ENCODE measurements at regions not wholly inside any gene's neighbourhood (a gene's known extent, or its start where the extent isn't known, plus 50 kb on each side); places are given as distances from the start of the nearest gene placed in this dataset.
"Not testable (repeated sequence)": the region's sequence is repeated elsewhere in the genome, so short reads cannot be mapped to it uniquely, and the experiment has no call there.

DNA sequence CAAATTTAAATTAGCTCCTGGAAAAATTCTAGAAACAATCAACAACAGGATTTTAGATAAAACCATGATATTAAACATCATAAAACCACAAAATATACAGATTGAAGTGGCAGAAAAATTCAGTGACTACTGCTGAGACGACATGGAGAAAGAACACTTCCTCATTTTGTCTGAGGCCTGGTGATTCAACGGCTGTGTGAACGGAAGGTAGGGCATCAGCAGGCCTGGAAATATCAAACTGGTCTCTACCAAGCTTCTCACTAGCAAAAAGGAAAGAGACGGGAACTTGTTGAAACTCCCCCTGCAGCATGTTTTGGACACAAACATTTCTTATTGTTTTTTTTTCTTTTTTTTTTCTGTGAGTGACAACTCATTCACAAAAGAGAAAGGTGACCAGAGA, 58.0 kb upstream of the AHI1 start:
- Histone ChIP-seq H3K9ac (ENCODE audit: low read depth, low read length) (no peak overlapping the region), H3K9me3 (ENCODE audit: control insufficient read depth, insufficient read depth, low read length) (no peaks in the 10 kb centered on the region), H3K27ac (ENCODE audit: low read depth, low read length) (no peak overlapping the region), H3K4me3 (ENCODE audit: low read depth, low read length) (no peak overlapping the region), H3K27me3 (ENCODE audit: control insufficient read depth, insufficient read depth, low read length) (no peaks in the 10 kb centered on the region), H3K36me3 (ENCODE audit: control insufficient read depth, insufficient read depth, low read length) (no peaks in the 10 kb centered on the region), H3K4me1 (ENCODE audit: control insufficient read depth, insufficient read depth, low read length) (no peaks in the 10 kb centered on the region)

DNA sequence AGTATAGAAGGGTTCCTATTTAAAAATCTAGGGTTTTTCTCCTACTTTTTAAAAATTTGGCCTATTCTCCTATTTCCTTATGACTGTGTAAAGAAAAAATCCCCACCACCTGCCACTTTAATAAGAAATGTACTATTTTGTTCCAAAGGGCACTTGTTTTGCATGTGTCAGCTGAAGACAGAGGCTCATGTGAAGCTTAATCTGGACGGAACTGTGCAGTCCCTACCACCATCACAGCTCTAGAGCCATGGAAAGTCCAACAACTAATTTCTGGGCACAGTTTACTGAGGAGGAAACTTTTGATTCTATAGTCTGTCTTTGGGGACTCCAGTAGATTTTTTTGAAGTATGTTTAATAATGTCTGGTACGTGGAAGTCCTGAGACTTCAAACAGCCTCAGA, 60.0 kb upstream of the AHI1 start:
- Histone ChIP-seq H3K9me3 (ENCODE audit: control insufficient read depth, insufficient read depth, low read length) (no peaks in the 10 kb centered on the region), H3K36me3 (ENCODE audit: control insufficient read depth, insufficient read depth, low read length) (no peaks in the 10 kb centered on the region), H3K27ac (ENCODE audit: low read depth, low read length) (no peak overlapping the region), H3K4me1 (ENCODE audit: control insufficient read depth, insufficient read depth, low read length) (no peaks in the 10 kb centered on the region), H3K27me3 (ENCODE audit: control insufficient read depth, insufficient read depth, low read length) (no peaks in the 10 kb centered on the region), H3K9ac (ENCODE audit: low read depth, low read length) (no peak overlapping the region), H3K4me3 (ENCODE audit: low read depth, low read length) (no peak overlapping the region)

DNA sequence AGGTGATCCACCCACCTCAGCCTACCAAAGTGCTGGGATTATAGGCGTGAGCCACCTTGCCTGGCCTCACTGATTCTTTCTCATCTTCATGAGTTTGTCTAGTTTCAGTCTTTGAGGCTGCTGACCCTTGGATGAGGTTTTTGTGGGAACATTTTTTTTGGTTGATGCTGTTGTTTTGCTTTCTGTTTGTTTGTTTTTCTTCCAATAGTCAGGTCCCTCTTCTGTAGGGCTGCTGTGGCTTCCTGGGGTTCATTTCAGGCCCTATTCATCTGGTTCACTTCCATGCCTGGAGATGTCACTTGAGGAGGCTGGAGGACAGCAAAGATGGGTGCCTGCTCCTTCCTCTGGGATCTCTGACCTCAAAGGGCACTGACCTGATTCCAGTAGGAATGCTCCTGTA, 68.1 kb upstream of the AHI1 start:
- H3K9me3 ChIP-seq (ENCODE audit: control insufficient read depth, insufficient read depth, low read length); H3K9ac ChIP-seq (ENCODE audit: low read depth, low read length); H3K4me1 ChIP-seq (ENCODE audit: control insufficient read depth, insufficient read depth, low read length); H3K27ac ChIP-seq (ENCODE audit: low read depth, low read length); H3K27me3 ChIP-seq (ENCODE audit: control insufficient read depth, insufficient read depth, low read length); H3K36me3 ChIP-seq (ENCODE audit: control insufficient read depth, insufficient read depth, low read length); H3K4me3 ChIP-seq (ENCODE audit: low read depth, low read length): not testable (repeated sequence)

DNA sequence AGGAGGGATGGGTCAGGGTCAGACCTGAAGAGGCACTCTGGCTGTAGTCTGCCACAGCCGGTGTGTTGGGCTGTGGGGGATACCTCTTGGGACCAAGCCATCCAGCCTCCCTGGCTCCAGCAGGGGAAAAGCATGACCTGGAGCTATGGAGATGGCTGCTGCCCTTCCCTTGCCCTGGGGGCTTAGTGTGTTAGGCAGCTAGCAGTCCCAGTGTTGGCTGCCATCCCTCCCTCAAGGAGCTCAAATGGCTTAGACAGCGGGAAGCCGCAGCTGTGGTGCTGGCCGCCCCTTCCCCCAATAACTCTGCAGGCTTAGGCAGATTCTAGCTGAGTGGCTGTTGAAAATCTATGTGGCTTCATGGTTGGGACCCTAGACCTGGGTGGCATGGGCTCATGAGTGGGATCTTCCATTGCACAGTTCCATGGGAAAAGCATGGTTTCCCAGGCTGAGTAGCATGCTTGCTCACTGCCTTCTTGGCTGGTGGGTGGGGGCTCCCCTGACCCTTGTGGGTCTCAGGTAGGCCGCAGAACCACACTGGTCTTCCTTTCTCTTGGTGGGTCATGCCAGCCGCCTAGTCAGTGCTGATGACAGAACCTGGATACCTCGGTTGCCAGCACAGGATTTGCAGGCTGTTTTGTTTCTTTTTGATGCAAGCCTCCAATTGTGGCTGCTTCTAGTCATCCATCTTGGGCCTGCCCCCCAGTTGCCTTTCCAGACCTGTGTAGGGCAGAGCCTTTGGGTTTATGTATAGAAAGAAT, 69.0 kb upstream of the AHI1 start:
- H3K4me3 ChIP-seq (ENCODE audit: low read depth, low read length): no peak overlapping the region
- H3K27me3 ChIP-seq (ENCODE audit: control insufficient read depth, insufficient read depth, low read length): no peaks in the 10 kb centered on the region
- H3K27ac ChIP-seq (ENCODE audit: low read depth, low read length): no peak overlapping the region
- no peak overlapping the region for H3K9ac ChIP-seq (ENCODE audit: low read depth, low read length)
- no peaks in the 10 kb centered on the region for H3K9me3 ChIP-seq (ENCODE audit: control insufficient read depth, insufficient read depth, low read length)
- no peaks in the 10 kb centered on the region for H3K4me1 ChIP-seq (ENCODE audit: control insufficient read depth, insufficient read depth, low read length)
- no peaks in the 10 kb centered on the region for H3K36me3 ChIP-seq (ENCODE audit: control insufficient read depth, insufficient read depth, low read length)

DNA sequence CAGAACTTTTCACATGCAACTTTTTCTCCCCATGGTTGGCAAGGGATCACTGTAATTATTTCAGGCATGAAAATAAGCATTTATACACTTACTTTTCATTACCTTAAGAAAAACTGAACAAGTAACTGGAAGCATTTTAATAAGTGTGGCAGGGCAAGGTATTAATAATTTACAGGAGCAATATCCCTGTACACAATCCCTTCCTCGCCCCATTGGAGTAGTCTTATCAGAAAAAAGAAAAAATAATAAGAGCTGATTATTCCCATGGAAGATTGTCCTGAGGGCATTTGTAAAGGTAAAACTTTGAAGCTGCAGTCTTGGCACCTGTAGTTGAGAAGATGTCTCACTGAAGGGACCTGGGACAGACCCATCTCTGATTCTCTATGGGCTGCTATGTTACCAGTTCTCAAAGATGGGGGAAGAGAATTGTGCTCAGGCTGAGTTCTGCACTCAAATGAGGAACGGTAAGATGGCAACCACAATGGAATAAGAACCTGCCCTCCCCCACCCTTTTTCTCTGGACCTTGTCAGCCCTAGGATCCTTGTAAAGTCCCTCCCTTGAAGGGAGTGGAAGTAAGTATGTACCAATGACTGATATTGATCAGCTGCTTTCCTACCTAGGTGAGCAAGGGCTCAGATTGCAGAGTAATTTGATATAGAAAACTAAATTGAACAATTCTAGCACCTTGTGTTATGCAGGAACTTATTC, 70.0 kb upstream of the AHI1 start:
- Histone ChIP-seq H3K27ac (ENCODE audit: low read depth, low read length) (no peak overlapping the region), H3K27me3 (ENCODE audit: control insufficient read depth, insufficient read depth, low read length) (no peaks in the 10 kb centered on the region), H3K9ac (ENCODE audit: low read depth, low read length) (no peak overlapping the region)

DNA sequence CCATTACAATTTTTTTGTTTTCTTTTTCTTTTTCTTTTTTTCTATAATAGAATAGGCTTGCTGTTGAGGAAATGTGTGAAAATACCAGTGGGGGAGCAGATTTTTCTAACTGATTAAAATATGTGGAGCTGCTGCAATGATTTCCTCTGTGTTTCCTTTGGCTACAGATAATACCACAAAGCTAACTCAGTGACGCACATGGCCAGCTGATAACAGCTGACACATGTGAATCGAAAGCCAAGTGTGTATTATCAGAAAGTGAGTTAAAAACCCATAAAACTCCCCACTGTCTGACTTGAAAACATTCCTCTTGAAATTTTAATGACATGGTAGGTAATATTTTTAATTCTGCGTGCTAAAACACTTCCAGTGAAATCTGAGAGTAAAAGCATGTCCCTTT, 70.8 kb upstream of the AHI1 start:
- Histone ChIP-seq H3K9ac (ENCODE audit: low read depth, low read length) (no peak overlapping the region), H3K9me3 (ENCODE audit: control insufficient read depth, insufficient read depth, low read length) (no peaks in the 10 kb centered on the region), H3K36me3 (ENCODE audit: control insufficient read depth, insufficient read depth, low read length) (no peaks in the 10 kb centered on the region), H3K27me3 (ENCODE audit: control insufficient read depth, insufficient read depth, low read length) (no peaks in the 10 kb centered on the region), H3K4me3 (ENCODE audit: low read depth, low read length) (no peak overlapping the region), H3K4me1 (ENCODE audit: control insufficient read depth, insufficient read depth, low read length) (no peaks in the 10 kb centered on the region), H3K27ac (ENCODE audit: low read depth, low read length) (no peak overlapping the region)

More for the DNA sequence above, 70.0 kb upstream of the AHI1 start:
- Histone ChIP-seq H3K4me3 (ENCODE audit: low read depth, low read length) (no peak overlapping the region), H3K4me1 (ENCODE audit: control insufficient read depth, insufficient read depth, low read length) (no peaks in the 10 kb centered on the region), H3K9me3 (ENCODE audit: control insufficient read depth, insufficient read depth, low read length) (no peaks in the 10 kb centered on the region), H3K36me3 (ENCODE audit: control insufficient read depth, insufficient read depth, low read length) (no peaks in the 10 kb centered on the region)

DNA sequence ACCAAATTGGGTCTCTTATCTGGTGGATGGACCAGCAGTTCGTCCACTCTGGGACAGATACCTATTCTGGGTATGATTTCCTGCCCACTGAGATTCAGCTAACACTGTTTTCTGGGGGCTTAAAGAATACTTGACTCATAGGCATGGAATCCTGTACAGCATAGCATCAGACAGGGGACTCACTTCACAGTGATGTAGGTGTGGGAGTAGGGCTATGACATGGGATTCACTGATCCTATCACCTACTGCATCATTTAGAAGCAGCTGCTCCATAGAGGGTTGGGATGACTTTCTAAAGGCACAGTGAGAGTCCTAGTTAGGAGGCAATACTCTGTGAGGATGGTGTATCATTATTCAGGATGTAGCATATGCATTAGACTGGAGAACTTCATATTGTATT, 74.5 kb upstream of the AHI1 start:
- Histone ChIP-seq H3K27me3 (ENCODE audit: control insufficient read depth, insufficient read depth, low read length) (no peaks in the 10 kb centered on the region), H3K27ac (ENCODE audit: low read depth, low read length) (no peak overlapping the region), H3K9ac (ENCODE audit: low read depth, low read length) (no peak overlapping the region), H3K36me3 (ENCODE audit: control insufficient read depth, insufficient read depth, low read length) (no peaks in the 10 kb centered on the region), H3K4me3 (ENCODE audit: low read depth, low read length) (no peak overlapping the region), H3K9me3 (ENCODE audit: control insufficient read depth, insufficient read depth, low read length) (no peaks in the 10 kb centered on the region), H3K4me1 (ENCODE audit: control insufficient read depth, insufficient read depth, low read length) (no peaks in the 10 kb centered on the region)

DNA sequence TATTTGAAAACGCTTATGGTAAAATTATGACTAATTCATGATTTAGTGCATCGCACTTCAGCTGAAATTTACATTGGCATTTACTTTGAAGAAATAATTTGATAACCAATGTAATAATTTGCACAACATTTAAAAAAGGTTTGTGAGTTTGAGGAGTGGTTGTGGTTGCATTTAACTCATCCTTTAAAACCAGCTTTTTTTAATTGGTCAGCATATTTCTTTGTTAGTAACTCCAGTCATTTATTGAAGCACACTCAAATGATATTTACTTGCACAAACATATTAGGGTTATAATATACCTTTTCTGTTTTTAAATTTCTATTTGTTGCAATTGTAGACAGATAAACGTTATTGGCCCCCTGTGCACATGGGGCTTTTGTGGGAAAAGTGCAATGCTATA, 78.1 kb upstream of the AHI1 start:
- H3K9me3 ChIP-seq (ENCODE audit: control insufficient read depth, insufficient read depth, low read length): no peaks in the 10 kb centered on the region
- H3K4me3 ChIP-seq (ENCODE audit: low read depth, low read length): no peak overlapping the region
- H3K27ac ChIP-seq (ENCODE audit: low read depth, low read length): no peak overlapping the region
- H3K9ac ChIP-seq (ENCODE audit: low read depth, low read length): no peak overlapping the region
- H3K4me1 ChIP-seq (ENCODE audit: control insufficient read depth, insufficient read depth, low read length): peaks cover 5% of the 10 kb centered on the region; the same call in 1 of the 2 replicates
- no peaks in the 10 kb centered on the region for H3K36me3 ChIP-seq (ENCODE audit: control insufficient read depth, insufficient read depth, low read length)
- H3K27me3 ChIP-seq (ENCODE audit: control insufficient read depth, insufficient read depth, low read length): no peaks in the 10 kb centered on the region

DNA sequence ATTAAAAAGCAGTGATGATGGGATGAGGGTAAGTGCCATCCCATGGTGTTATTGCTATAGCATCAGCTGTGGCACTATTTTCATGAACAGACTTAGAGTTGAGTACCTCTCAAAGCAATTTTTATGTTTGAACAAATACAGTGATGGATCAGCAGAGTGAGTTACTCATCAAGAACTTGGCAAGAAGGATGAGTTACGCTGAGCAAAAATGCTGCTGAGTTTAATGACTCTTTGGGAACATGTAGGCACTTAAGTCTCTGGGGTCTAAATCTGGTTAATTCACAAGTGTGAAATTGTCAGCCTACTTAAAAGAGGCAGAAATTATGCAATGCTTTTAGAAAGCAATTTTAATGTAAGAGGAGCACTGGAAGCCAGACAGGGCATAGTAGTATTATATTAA, 78.5 kb upstream of the AHI1 start:
- H3K9ac ChIP-seq (ENCODE audit: low read depth, low read length): no peak overlapping the region
- no peaks in the 10 kb centered on the region for H3K36me3 ChIP-seq (ENCODE audit: control insufficient read depth, insufficient read depth, low read length)

DNA sequence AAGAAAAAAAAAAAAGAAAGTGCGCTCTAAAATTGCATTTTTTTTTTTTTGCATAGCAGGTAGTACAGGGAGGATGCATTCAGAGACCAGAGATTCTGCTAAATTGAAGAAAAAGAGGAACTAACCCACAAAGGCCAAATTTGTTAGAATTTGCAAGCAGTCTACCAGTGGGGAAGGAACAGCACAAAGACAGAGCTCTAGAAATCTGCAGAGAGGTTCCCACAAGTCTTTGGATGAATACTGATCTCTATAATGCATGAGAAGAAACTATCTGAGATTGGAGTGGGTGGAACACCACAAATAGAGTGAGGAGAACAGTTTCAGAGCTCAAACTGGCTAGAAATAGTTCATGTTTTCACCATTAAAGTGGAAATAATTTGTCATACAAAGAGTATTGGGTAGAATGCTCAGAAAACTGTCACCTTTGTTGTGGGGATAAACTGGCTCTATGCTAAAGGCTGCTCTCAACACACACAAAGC, 79.6 kb upstream of the AHI1 start:
- Histone ChIP-seq H3K27me3 (ENCODE audit: control insufficient read depth, insufficient read depth, low read length) (no peaks in the 10 kb centered on the region), H3K36me3 (ENCODE audit: control insufficient read depth, insufficient read depth, low read length) (no peaks in the 10 kb centered on the region), H3K27ac (ENCODE audit: low read depth, low read length) (no peak overlapping the region), H3K9ac (ENCODE audit: low read depth, low read length) (no peak overlapping the region), H3K4me3 (ENCODE audit: low read depth, low read length) (no peak overlapping the region), H3K4me1 (ENCODE audit: control insufficient read depth, insufficient read depth, low read length) (peaks cover 18% of the 10 kb centered on the region), H3K9me3 (ENCODE audit: control insufficient read depth, insufficient read depth, low read length) (no peaks in the 10 kb centered on the region)

More for the DNA sequence above, 78.5 kb upstream of the AHI1 start:
- Histone ChIP-seq H3K9me3 (ENCODE audit: control insufficient read depth, insufficient read depth, low read length) (no peaks in the 10 kb centered on the region), H3K27me3 (ENCODE audit: control insufficient read depth, insufficient read depth, low read length) (no peaks in the 10 kb centered on the region), H3K4me3 (ENCODE audit: low read depth, low read length) (no peak overlapping the region), H3K4me1 (ENCODE audit: control insufficient read depth, insufficient read depth, low read length) (peaks cover 10% of the 10 kb centered on the region; the same call in 1 of the 2 replicates), H3K27ac (ENCODE audit: low read depth, low read length) (no peak overlapping the region)

DNA sequence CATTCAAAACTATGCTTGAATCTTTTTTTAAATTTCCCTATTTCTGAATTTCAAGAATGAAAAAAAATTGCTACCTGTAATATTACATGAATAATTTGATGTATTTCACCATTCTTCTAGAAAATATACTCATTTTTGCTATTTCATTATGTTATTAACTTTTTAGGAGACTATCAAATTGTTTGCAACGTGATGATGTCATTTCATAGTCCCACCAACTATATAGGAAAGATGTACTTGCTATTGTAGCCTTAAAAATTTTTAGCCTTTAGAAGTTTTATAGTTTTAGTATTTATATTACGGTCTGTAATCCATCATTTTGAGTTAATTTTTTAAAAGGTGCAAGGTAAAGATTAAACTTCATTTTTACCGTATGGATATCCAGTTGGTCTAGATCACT, 81.4 kb upstream of the AHI1 start:
- Histone ChIP-seq H3K4me3 (ENCODE audit: low read depth, low read length) (no peak overlapping the region), H3K27me3 (ENCODE audit: control insufficient read depth, insufficient read depth, low read length) (no peaks in the 10 kb centered on the region), H3K4me1 (ENCODE audit: control insufficient read depth, insufficient read depth, low read length) (peaks cover 18% of the 10 kb centered on the region), H3K9ac (ENCODE audit: low read depth, low read length) (no peak overlapping the region), H3K36me3 (ENCODE audit: control insufficient read depth, insufficient read depth, low read length) (no peaks in the 10 kb centered on the region), H3K9me3 (ENCODE audit: control insufficient read depth, insufficient read depth, low read length) (no peaks in the 10 kb centered on the region), H3K27ac (ENCODE audit: low read depth, low read length) (no peak overlapping the region)

All from HUES48 (cell line).